ENCODE measurements at regions not wholly inside any gene's neighbourhood (a gene's known extent, or its start where the extent isn't known, plus 50 kb on each side); places are given as distances from the start of the nearest gene placed in this dataset.
"Not testable (repeated sequence)": the region's sequence is repeated elsewhere in the genome, so short reads cannot be mapped to it uniquely, and the experiment has no call there.

GRCh38 chr7:119886007-119886406, 387.0 kb upstream of the KCND2 start:
- no peak for DNase-seq (ENCODE audit: low spot score)

GRCh38 chr7:119886525-119886924, 386.4 kb upstream of the KCND2 start:
- H3K9ac ChIP-seq (ENCODE audit: low read depth in 1 of 2, low read length in 2 of 2); H3K27me3 ChIP-seq (ENCODE audit: control insufficient read depth in 4 of 4, insufficient read depth in 4 of 4, low read length in 3 of 4); H3K4me1 ChIP-seq (ENCODE audit: control insufficient read depth in 4 of 4, insufficient read depth in 4 of 4, low read length in 3 of 4); DNase-seq (ENCODE audit: low spot score); H3K4me3 ChIP-seq (ENCODE audit: low read depth in 1 of 3, low read length in 3 of 3); H3K9me3 ChIP-seq (ENCODE audit: control insufficient read depth in 4 of 4, low read length in 3 of 4); H3K36me3 ChIP-seq (ENCODE audit: control insufficient read depth in 4 of 4, insufficient read depth in 3 of 4, low read depth in 1 of 4, low read length in 3 of 4); H3K27ac ChIP-seq (ENCODE audit: low read depth in 1 of 2, low read length in 2 of 2): not testable (repeated sequence)
- 73% methylated on average over 3 of the region's 3 CpGs for WGBS

More at GRCh38 chr7:119886007-119886406, 387.0 kb upstream of the KCND2 start:
- TF ChIP-seq TAF1 (conservative IDR thresholded peaks at IDR 0.05), result no peak
- TF ChIP-seq RAD21 (IDR thresholded peaks at IDR 0.05), result no peak
- TF ChIP-seq FOXA1 (IDR thresholded peaks at IDR 0.05), result no peak
- no peak for TF ChIP-seq NR2F2 (IDR thresholded peaks at IDR 0.05)
- no peak for TF ChIP-seq YY1 (IDR thresholded peaks at IDR 0.05)
- TF ChIP-seq HNF4G (IDR thresholded peaks at IDR 0.05), result no peak
- TF ChIP-seq FOXA2 (IDR thresholded peaks at IDR 0.05), result no peak
- no peak for TF ChIP-seq JUND (IDR thresholded peaks at IDR 0.05)
- no peaks in the 10 kb centered on the region for H3K4me1 ChIP-seq (ENCODE audit: control insufficient read depth in 4 of 4, insufficient read depth in 4 of 4, low read length in 3 of 4)
- no peaks in the 10 kb centered on the region for H3K27me3 ChIP-seq (ENCODE audit: control insufficient read depth in 4 of 4, insufficient read depth in 4 of 4, low read length in 3 of 4)
- no peak overlapping the region for H3K27ac ChIP-seq (ENCODE audit: low read depth in 1 of 2, low read length in 2 of 2)
- H3K36me3 ChIP-seq (ENCODE audit: control insufficient read depth in 4 of 4, insufficient read depth in 3 of 4, low read depth in 1 of 4, low read length in 3 of 4), result no peaks in the 10 kb centered on the region
- H3K9me3 ChIP-seq (ENCODE audit: control insufficient read depth in 4 of 4, low read length in 3 of 4), result no peaks in the 10 kb centered on the region
- H3K4me3 ChIP-seq (ENCODE audit: low read depth in 1 of 3, low read length in 3 of 3), result no peak overlapping the region
- WGBS, result 67% methylated on average over 3 of the region's 3 CpGs
- no peak overlapping the region for H3K9ac ChIP-seq (ENCODE audit: low read depth in 1 of 2, low read length in 2 of 2)

- Histone ChIP-seq H3K9ac (ENCODE audit: low read depth in 1 of 2, low read length in 2 of 2) (no peak overlapping the region), H3K27me3 (ENCODE audit: control insufficient read depth in 4 of 4, insufficient read depth in 4 of 4, low read length in 3 of 4) (no peaks in the 10 kb centered on the region), H3K36me3 (ENCODE audit: control insufficient read depth in 4 of 4, insufficient read depth in 3 of 4, low read depth in 1 of 4, low read length in 3 of 4) (no peaks in the 10 kb centered on the region), H3K4me1 (ENCODE audit: control insufficient read depth in 4 of 4, insufficient read depth in 4 of 4, low read length in 3 of 4) (no peaks in the 10 kb centered on the region), H3K27ac (ENCODE audit: low read depth in 1 of 2, low read length in 2 of 2) (no peak overlapping the region), H3K9me3 (ENCODE audit: control insufficient read depth in 4 of 4, low read length in 3 of 4) (no peaks in the 10 kb centered on the region), H3K4me3 (ENCODE audit: low read depth in 1 of 3, low read length in 3 of 3) (no peak overlapping the region)
- no peak for DNase-seq (ENCODE audit: low spot score)
- WGBS, result 43% methylated on average over 1 of the region's 1 CpG
- TF ChIP-seq HNF4G (IDR thresholded peaks at IDR 0.05) (no peak), MAX (IDR thresholded peaks at IDR 0.05) (no peak)
These were observed 384.7 kb upstream of the KCND2 start for GRCh38 chr7:119888251-119888650.

GRCh38 chr7:119890631-119891030, 382.3 kb upstream of the KCND2 start:
- H3K9me3 ChIP-seq (ENCODE audit: control insufficient read depth in 4 of 4, low read length in 3 of 4), result no peaks in the 10 kb centered on the region
- 87% methylated on average over 12 of the region's 12 CpGs for WGBS
- H3K27me3 ChIP-seq (ENCODE audit: control insufficient read depth in 4 of 4, insufficient read depth in 4 of 4, low read length in 3 of 4), result no peaks in the 10 kb centered on the region
- TF ChIP-seq ZBTB33 (IDR thresholded peaks at IDR 0.05) (no peak), RAD21 (IDR thresholded peaks at IDR 0.05) (no peak), GABPA (IDR thresholded peaks at IDR 0.05 in 1 of 2, conservative IDR thresholded peaks at IDR 0.05 in 1 of 2) (no peak), FOXA2 (IDR thresholded peaks at IDR 0.05) (no peak)
- no peaks in the 10 kb centered on the region for H3K4me1 ChIP-seq (ENCODE audit: control insufficient read depth in 4 of 4, insufficient read depth in 4 of 4, low read length in 3 of 4)
- no peak for DNase-seq (ENCODE audit: low spot score)
- H3K36me3 ChIP-seq (ENCODE audit: control insufficient read depth in 4 of 4, insufficient read depth in 3 of 4, low read depth in 1 of 4, low read length in 3 of 4), result no peaks in the 10 kb centered on the region
- H3K4me3 ChIP-seq (ENCODE audit: low read depth in 1 of 3, low read length in 3 of 3), result no peak overlapping the region
- H3K9ac ChIP-seq (ENCODE audit: low read depth in 1 of 2, low read length in 2 of 2), result no peak overlapping the region
- H3K27ac ChIP-seq (ENCODE audit: low read depth in 1 of 2, low read length in 2 of 2), result no peak overlapping the region

Data from liver (tissue), 7 donors.